ENCODE measurements at regions not wholly inside any gene's neighbourhood (a gene's known extent, or its start where the extent isn't known, plus 50 kb on each side); places are given as distances from the start of the nearest gene placed in this dataset.

- TF ChIP-seq CTCF (IDR thresholded peaks at IDR 0.05; ENCODE audit: low read depth, low read length, missing control alignments): no peak
- no peak for DNase-seq (ENCODE audit: extremely low read depth, low read depth)
- no peak overlapping the region for H3K4me3 ChIP-seq (replicated peaks; ENCODE audit: low read depth, low read length)
Observed at GRCh38 chr3:102136183-102136582, 286.9 kb downstream of the NFKBIZ start.

GRCh38 chr3:102140116-102140515 is 290.8 kb downstream of the NFKBIZ start:
- H3K4me3 ChIP-seq (replicated peaks; ENCODE audit: low read depth, low read length): no peak overlapping the region
- DNase-seq (ENCODE audit: extremely low read depth, low read depth): no peak
- TF ChIP-seq CTCF (IDR thresholded peaks at IDR 0.05; ENCODE audit: low read depth, low read length, missing control alignments): no peak

- no peak overlapping the region for H3K4me3 ChIP-seq (replicated peaks; ENCODE audit: low read depth, low read length)
- DNase-seq (ENCODE audit: extremely low read depth, low read depth): no peak
- TF ChIP-seq CTCF (IDR thresholded peaks at IDR 0.05; ENCODE audit: low read depth, low read length, missing control alignments): no peak
Observed at GRCh38 chr3:102141096-102141927, 292.0 kb downstream of the NFKBIZ start.

- TF ChIP-seq CTCF (IDR thresholded peaks at IDR 0.05; ENCODE audit: low read depth, low read length, missing control alignments): no peak
- DNase-seq (ENCODE audit: extremely low read depth, low read depth): no peak
- no peak overlapping the region for H3K4me3 ChIP-seq (replicated peaks; ENCODE audit: low read depth, low read length)
Observed at GRCh38 chr3:102141928-102142239, 292.6 kb downstream of the NFKBIZ start.

GRCh38 chr3:102142379-102143060 is 292.3 kb upstream of the ZPLD1 start:
- TF ChIP-seq CTCF (IDR thresholded peaks at IDR 0.05; ENCODE audit: low read depth, low read length, missing control alignments): no peak

GRCh38 chr3:102143536-102143935 is 291.3 kb upstream of the ZPLD1 start:
- DNase-seq (ENCODE audit: extremely low read depth, low read depth): no peak
- TF ChIP-seq CTCF (IDR thresholded peaks at IDR 0.05; ENCODE audit: low read depth, low read length, missing control alignments): no peak
- no peak overlapping the region for H3K4me3 ChIP-seq (replicated peaks; ENCODE audit: low read depth, low read length)

More at GRCh38 chr3:102142379-102143060, 292.3 kb upstream of the ZPLD1 start:
- no peak for DNase-seq (ENCODE audit: extremely low read depth, low read depth)
- no peak overlapping the region for H3K4me3 ChIP-seq (replicated peaks; ENCODE audit: low read depth, low read length)

All from HFF-Myc (cell line).